HG02852 (cell line): ENCODE measurements at regions not wholly inside any gene's neighbourhood (a gene's known extent, or its start where the extent isn't known, plus 50 kb on each side); places are given as distances from the start of the nearest gene placed in this dataset.
"Not testable (repeated sequence)": the region's sequence is repeated elsewhere in the genome, so short reads cannot be mapped to it uniquely, and the experiment has no call there.

ENCODE experiments used
- ATAC-seq: cut with Tn5 transposase; IDR thresholded peaks from one replicate; pipeline ENCODE4 v1.9.1; 2021; ENCODE audit warnings: mild to moderate bottlenecking, moderate library complexity; ENCODE audit not compliant: unreplicated experiment

DNA sequence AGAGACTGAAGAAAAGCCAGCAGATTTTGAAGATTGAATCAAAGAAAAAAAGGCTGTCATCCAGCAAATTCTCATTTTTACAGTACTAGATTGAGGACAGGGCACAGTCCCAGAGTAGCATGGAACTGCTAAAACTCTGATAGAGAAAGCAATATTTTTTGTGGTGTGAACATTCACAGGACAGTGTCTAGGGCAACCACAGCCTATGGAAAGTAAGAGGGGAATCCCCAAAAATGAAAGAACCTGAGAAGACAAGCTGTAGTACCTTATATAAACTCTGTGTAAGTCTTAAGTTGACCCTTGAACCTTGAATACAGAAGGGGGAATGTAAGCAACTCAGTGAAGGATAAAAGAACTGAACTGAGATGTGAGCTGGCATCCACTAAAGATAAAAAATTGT is 540.3 kb downstream of the HINT1 start:
- ATAC-seq: no peak

DNA sequence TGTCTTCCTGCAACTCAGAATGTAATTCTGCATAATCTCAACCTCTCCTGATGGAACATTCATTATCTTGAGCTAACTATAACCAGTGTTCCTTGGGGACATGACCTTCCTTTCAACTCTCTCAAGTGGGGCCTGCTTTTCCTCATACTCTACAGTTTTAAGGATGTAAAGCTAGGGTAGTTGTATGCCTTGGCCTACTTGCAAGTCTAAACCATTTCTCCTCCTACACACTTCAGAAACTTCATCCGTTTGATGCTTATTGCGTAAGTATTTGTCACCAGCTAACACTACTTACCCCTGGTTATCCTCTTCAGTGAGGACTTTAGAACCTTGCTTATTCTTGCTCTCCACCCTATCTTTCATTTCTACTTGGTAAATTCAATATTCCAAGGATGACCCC is 548.9 kb downstream of the HINT1 start:
- ATAC-seq: no peak

- no peak for ATAC-seq
These were observed 559.8 kb downstream of the HINT1 start for GRCh38 chr5:130605234-130605633.

DNA sequence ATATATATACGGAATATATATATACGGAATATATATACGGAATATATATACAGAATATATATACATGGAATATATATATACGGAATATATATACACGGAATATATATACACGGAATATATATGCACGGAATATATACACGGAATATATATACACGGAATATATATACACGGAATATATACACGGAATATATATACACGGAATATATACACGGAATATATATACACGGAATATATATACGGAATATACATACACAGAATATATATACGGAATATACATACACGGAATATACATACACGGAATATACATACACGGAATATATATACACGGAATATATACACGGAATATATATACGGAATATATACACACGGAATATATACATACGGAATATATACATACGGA is 568.4 kb downstream of the HINT1 start:
- ATAC-seq: not testable (repeated sequence)

- no peak for ATAC-seq
These were observed 584.8 kb downstream of the HINT1 start for GRCh38 chr5:130580264-130580663.

GRCh38 chr5:130578354-130578753 is 586.7 kb downstream of the HINT1 start:
- ATAC-seq: no peak

DNA sequence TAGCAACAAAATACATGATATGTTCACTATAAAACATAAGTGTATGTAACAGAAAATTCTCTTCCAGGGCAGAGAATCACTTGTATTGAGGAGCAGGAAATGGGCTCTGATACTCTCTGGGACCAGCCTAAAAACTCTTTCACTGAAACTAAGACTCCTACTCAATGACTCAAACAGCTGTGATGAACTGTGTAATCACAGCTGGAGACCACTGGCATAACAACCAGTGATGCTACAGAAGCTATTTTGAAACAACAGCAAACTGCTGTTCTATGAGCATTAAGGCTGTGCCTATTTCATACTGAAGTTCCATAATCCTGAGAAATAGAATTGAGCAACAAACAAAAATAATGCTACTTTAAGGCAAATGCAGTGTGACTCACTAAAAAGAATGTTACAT is 594.0 kb downstream of the HINT1 start:
- ATAC-seq: no peak

GRCh38 chr5:130568791-130569190 is 596.3 kb downstream of the HINT1 start:
- ATAC-seq: no peak

DNA sequence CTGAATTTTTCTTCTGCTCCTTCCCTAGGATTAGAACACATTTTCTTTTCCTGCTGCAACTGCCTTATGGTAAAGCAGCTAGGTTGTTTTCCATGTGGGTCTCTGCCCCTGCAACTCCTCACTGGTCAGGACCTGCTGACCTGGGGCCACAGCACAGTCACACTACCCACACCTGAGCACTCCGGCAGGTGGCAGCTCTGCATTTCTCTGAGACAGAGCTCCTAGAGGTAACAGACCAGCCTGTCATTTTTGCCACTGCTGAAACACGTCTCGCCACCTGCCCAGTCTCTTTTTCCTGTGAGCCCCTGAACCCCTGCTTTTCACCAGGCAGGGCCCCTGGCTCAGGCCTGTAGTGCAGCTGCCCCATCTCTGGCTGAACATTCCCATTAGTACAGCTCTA is 609.6 kb downstream of the HINT1 start:
- no peak for ATAC-seq

- no peak for ATAC-seq
These were observed 614.5 kb downstream of the HINT1 start for GRCh38 chr5:130550562-130550928.

DNA sequence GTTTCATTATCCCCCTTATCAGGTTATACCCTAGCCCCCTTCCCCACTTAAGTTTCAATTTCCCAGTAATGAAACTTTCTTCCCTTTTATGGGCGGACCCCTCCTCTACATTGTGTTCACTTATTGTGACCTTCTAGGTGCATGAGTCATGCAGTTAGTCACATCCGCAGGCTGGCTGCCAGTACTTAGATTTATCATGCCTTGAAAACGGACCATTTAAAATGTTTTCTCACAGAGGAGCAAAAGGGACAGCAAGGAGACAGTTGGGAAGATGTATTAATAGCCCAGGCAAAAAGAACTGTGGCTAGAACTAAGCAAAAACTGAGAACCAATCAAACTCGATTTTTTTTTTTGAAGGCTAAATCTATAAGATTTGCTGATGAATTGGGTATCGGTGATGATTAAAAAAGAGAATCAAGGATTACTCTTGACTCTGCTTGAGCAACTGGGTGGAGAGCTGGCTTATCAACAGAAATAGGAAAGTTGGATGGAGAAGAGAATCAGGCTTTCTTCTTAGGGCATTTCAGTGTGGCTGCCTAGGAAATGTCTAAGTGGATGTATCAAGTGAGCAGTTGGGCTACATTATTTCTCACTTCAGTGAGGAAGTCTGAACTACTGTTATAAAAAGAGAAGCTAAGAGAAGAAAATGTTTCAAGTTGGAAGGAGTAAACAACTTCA is 615.0 kb downstream of the HINT1 start:
- no peak for ATAC-seq

- no peak for ATAC-seq
These were observed 618.8 kb downstream of the HINT1 start for GRCh38 chr5:130546211-130546610.

- ATAC-seq: no peak
These were observed 619.8 kb downstream of the HINT1 start for GRCh38 chr5:130545291-130545690.

- ATAC-seq: no peak
These were observed 623.3 kb downstream of the HINT1 start for GRCh38 chr5:130541617-130542221.

GRCh38 chr5:130536691-130537090 is 628.4 kb downstream of the HINT1 start:
- no peak for ATAC-seq

DNA sequence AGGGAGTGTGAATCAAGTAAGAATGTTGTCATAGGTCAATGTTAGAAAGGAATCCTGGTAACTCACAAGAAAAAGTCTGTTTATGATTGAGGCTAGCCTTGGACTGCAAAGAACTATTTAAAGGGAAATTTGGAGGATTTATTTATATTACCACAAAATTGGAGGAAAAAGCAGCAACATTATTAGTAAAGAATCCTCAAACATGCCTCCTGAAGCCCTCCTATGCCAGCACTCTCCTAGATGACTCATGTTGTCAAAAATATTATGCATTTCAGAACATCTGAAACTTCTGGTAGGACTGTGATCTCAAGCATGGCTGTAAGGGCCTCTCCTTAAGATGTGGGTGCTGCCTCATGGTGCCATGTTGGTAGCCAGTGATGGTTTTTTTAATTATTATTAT is 628.5 kb downstream of the CHSY3 start:
- ATAC-seq: no peak

GRCh38 chr5:130529511-130530485 is 625.5 kb downstream of the CHSY3 start:
- ATAC-seq: no peak

DNA sequence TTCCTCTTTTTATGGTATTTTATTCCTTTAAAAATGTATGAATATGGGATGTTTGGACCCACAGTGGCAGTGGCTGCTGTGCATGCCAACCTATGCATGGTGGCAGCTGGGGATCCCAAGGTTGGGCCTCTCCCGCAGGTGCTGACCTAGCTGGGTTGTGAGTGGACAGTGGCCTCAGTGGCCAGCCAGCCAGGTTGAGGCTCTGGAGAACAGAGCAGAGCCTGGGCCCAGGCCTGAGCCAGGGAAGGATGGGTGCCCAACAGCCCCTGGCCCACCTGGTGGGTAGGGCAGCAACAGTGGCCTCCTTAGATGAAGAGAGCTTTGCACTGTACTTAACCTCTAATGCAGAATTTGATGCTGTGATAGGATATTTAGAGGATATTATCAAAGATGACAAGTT is 624.8 kb downstream of the CHSY3 start:
- ATAC-seq: no peak

DNA sequence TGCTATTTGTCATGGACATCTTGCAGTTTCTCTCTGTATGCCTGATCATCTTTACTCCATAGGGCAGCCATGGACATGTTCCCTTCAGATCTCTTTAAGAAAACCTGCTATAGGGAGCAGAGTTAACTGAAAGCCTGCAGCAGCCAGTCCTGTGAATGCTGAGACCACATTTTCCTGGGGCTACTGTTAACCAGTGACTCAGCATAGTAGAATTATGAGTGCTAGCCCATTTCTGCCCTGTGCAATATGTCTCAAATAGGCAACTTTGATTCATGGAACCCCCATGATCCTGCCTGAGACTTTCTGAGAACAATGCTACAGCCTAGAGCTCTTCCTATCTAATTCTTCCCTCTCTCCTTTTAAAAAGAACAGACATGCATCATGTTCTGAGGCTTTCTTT is 624.2 kb downstream of the CHSY3 start:
- ATAC-seq: no peak

DNA sequence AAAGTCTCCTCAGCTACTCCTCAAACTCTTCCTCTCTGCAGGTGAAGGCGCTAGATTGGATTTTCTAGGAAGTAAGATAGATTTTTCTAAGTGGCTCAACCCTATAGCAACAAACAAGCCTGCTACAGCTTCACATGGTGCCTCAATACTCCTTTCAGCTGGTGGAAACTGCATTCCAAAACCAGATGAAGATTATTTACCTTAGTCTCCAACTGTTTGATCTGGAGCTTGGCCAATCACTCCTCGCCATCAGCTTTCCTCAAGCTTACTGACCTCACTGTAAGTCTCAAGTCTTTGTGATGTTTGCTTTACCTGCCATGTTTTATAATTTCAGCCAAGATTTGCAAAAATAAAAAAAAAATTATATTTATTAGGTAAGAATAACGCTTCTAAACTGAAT is 622.4 kb downstream of the CHSY3 start:
- no peak for ATAC-seq

GRCh38 chr5:130520211-130520610 is 615.9 kb downstream of the CHSY3 start:
- no peak for ATAC-seq
